ENCODE measurements at regions not wholly inside any gene's neighbourhood (a gene's known extent, or its start where the extent isn't known, plus 50 kb on each side); places are given as distances from the start of the nearest gene placed in this dataset.

- no peak for DNase-seq
Observed at GRCh38 chr11:71356280-71356876, 91.8 kb downstream of the DHCR7 start.

- DNase-seq: no peak
Observed at GRCh38 chr11:71355281-71355680, 92.9 kb downstream of the DHCR7 start.

GRCh38 chr11:71354394-71355105, 93.6 kb downstream of the DHCR7 start:
- DNase-seq: no peak

DNA sequence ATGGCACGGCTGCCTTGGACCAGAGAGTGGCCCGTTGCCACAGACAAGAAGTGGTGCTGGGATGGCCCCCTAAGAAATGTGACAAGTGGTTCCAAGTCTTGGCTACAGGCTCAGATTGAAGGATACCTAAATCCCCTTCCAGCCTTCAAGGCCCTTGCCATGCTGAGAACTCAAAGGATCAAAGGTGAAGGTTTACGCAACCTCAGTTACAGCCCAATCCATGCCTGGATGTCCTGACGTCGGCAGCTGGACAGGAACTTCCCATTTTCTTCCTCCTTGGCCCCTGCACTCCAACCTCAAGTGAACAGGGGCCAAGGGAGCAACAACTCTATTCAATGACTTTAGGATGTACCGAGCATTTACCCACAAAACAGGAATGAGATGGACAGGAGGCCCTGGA, 95.4 kb downstream of the DHCR7 start:
- no peak for DNase-seq

GRCh38 chr11:71352226-71352625, 96.0 kb downstream of the DHCR7 start:
- no peak for DNase-seq

DNA sequence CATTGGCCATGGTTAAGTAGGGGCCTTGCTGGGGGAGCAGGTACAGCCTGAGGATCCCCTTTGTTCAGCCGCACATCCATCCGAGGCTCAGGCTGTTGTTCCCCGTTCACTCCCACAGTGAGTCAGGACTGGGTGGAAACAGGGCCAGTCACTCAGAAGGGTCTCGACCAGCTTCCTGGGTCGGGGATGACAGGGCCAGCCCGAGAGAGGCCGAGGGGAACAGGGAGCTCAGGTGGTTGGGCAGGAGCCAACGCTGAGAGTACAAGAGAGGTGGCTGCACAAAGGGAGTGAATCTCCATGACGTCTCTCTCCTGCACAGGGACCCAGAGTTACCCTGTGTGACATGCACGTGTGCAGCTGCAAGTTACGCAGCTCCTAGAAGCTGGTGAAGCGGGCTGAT, 97.2 kb upstream of the SHANK2 start:
- DNase-seq: no peak

GRCh38 chr11:71343828-71344400, 91.5 kb upstream of the SHANK2 start:
- DNase-seq: no peak

DNA sequence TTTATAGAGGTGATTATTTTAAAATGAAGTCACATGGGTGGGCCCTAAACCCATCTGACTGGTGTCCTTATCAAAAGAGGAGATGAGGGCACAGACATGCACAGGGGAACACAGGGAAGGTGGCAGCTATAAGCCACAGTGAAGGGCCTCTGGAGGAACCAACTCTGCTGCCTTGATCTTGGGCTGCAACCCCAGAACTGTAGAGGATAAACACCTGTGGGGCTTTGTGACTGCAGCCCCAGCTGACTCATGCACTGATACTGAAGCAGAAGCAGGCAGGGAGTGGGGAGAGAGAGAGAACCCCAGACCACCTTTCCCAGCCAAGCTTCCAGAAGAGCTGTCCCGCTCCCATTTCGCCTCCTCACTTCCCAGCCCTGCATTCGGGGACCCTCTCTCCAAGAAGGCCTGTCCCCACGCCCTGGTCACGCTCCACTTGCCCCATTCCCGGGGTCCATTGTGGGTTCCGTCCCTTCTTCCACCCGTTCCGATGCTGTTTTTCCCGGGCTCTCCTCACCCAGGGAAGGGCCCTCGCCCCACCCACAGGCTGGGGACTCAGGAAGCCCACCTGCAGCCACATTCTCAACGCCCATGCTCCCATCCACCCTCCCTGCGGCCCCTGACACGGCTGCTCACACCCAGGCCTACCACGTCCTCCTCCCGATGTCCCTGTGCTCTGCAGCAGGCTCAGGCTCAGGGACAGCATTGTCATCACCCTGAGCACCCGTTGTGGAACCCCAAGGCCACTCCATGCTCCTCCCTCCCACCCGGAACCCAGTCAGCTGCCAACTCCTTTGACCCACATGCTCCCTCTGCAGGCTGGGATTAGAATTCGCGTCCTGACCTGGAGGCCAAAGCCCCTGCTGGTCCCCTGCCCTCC, 90.8 kb upstream of the SHANK2 start:
- peak; percentile 35 for DNase-seq

GRCh38 chr11:71342116-71342515, 89.7 kb upstream of the SHANK2 start:
- DNase-seq: no peak

GRCh38 chr11:71341596-71341995, 89.2 kb upstream of the SHANK2 start:
- DNase-seq: no peak

- no peak for DNase-seq
Observed at GRCh38 chr11:71341173-71341572, 88.8 kb upstream of the SHANK2 start.

- DNase-seq: no peak
Observed at GRCh38 chr11:71340086-71340606, 87.8 kb upstream of the SHANK2 start.

- DNase-seq: no peak
Observed at GRCh38 chr11:71339396-71339881, 87.1 kb upstream of the SHANK2 start.

DNA sequence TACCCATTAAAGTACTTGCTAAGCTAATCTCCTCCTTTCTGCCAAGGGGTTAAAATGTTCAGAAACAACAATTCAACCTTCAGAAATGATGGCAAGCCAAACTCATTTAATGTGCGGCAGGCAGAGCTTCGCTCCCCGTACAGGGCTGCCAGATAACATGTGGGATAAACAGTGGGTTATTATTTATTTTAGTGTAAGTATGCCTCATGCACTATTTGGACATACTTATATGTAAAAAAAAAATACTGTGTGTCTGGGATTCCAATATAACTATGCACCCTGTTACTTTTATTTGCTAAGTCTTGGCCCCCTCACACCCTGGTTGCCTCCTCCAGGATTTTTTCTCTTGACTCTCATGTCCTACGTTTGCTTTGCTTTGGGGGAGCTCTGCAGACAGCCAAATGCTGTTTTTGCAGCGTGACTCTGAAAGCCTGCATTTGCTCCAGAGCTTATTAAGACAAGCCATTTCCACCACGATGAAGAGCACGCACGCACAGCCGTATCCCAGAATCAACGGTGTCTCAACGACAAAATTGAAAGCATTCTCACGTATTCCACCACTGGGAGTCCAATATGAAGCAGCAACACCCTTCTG, 86.5 kb upstream of the SHANK2 start:
- DNase-seq: no peak

DNA sequence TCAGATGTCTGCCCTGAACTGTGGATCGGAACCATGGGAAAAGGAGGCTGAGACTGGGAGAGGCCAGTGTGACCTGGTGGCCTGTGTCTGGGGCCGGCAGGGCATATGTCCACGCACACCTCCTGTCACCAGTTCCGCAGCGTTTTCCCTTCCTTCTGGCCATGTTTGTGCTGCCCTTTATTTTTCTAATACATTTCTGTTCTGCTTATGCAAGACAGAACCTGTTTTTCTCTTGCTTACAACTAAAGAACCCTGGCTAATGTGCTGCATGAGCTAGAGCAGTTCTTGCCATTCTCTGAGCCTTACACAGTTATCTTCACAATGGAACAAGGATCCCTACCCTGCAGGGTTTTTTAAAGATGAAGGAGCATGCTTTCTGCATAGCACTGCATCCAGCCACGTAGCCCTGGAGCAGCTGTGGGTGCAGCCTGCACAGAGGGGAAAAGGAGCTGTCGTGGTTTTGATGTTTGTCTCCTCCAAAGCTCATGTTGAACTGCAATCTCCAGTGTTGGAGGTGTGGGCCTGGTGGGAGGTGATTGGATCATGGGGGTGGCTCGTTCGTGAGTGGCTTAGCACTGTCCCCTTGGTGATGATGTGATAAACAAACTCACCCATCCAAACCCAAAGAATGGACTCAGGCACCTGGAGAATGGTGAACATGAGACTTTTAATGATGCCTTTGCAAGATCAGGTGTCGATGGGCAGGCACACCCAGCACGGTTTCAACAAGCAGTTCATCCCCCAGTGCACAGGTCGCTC, 84.8 kb upstream of the SHANK2 start:
- no peak for DNase-seq

DNA sequence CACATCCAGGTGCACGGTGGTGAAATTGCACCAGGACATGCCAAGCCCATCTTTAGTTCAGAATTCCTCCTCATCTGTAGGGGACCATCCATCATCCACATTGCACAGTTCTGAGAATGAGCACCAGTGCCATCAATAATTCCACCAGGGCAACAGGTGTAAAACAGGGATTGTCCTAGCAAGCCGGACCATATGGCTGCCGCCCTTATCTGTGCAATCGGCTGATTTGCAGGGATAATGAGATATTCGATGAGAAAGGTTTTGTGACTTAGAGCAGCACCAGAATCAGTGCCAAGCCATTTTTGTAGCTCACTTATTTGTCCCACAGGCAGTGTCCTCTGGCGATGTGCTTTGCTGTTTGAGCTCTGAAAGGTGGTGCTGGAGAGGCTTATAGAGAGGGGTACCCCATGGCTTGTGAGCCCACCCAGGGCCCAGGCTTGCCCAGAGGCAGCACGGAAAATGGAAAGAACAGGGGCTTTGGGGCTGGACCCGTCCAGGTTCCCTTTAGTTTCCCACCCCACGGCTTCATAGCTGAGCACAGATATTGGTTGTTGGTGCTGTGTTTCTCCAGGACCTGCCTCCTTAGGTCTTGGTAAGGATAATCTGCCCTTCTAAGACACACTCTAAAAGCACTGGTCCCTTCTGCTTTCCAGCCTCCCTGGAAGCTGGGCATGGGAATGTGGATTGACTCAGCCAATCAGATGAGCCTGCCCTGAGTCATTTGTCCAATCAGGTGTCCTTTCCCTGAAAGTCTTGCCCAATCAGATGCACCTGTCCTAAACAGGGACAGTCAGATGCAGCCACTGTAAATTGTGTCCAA, 84.0 kb upstream of the SHANK2 start:
- DNase-seq: no peak

GRCh38 chr11:71335371-71335770, 83.0 kb upstream of the SHANK2 start:
- DNase-seq: no peak

GRCh38 chr11:71334191-71334590, 81.8 kb upstream of the SHANK2 start:
- DNase-seq: no peak

DNA sequence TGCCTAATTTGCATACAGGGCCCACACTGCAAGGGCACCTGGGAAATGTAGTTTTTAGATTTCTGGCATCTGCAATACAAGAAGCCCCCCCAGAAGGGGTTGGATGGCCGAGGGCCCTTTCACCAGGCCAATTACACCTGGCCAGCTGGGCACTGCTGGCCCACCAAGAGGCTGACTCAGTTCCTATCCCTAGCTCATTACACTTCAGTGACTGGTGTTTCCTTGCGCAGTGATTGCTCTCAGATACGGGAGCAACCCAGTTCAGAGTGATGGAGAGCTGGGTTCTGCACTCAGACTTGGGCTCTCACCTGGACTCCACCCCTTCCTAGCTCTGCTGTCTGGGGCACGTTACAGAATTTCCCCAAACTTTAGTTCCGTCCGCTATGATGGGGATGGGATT, 81.1 kb upstream of the SHANK2 start:
- no peak for DNase-seq

DNA sequence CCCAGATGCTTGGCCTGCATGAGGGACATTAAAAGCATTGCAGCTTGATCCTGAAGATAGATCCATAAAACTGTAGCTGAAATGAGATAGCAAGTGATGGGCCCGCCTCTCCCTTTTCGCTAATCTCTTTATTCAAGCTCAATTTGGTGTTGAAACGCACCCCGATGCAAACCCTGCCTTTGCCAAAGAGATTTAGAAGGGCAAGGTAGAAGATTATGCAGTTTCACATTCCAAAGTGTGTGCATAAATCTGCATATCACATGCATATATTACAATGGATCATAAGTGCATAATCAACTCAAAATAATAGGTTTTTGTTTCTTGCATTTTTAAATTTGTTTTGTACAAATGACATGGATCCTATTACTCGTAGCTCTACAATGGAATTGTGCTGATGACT, 80.1 kb upstream of the SHANK2 start:
- DNase-seq: no peak

- DNase-seq: no peak
Observed at GRCh38 chr11:71332046-71332445, 79.7 kb upstream of the SHANK2 start.

Data from stimulated activated CD4-positive, alpha-beta T cell treated with anti-CD3 and anti-CD28 coated beads, Interleukin-15, amount 100 ng/mL, for 24 hours (primary cell).